HUDEP-2 (cell line): ENCODE measurements at regions not wholly inside any gene's neighbourhood (a gene's known extent, or its start where the extent isn't known, plus 50 kb on each side); places are given as distances from the start of the nearest gene placed in this dataset.

Experiments used
- DNase-seq, 76 experiments: peaks; one replicate each; lab custom pipeline; 2025; ENCODE audit not compliant: unreplicated experiment in 76 of 76; lab: John Stamatoyannopoulos, UW

DNA sequence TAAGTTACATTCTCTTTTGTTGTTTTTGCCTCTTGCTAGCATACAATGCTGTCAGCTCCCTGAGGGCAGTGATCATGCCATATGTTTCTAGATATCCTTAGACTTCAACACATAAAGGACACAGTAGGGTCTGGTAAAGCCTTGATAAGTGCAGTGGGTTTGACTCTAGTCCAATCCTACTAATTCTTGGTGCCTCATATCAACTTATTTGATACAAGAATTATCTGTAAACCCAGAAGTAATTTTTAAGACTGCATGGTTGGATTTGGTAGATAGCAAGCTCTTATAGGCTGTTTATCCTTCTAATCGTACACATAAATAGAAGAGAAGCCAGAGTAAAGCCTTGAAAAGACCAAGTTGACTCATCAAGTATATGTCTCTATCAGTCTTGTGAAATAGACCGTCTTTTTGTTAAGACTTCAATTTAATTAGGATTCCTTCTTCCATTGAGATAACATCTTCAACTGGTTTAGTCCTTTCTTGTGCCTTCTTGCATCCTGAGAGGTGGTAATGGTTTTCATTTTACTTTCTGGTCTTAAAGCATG lies 265.6 kb upstream of the CDIN1 start:
- peak in 37 of 76 experiments; percentile 0 to 91 (median 52) for DNase-seq

DNA sequence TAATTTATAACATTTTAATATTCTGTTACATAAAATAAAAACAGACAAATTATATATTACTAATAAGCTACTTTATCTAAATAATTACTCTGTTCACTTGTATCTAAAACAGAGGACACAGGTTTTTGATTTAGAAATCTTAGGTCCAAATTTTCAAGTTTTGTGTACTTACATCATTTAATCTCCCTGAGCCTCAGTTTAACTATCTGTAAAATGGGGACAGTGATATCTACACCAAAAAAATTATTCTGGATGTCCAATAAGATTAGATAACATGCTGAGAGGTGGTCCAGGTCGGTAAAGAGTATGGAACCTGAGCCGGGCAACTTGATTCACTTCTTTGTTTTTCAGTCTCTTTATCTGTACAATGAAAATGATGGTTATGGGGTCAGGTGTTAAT lies 263.8 kb upstream of the CDIN1 start:
- DNase-seq: no peak

DNA sequence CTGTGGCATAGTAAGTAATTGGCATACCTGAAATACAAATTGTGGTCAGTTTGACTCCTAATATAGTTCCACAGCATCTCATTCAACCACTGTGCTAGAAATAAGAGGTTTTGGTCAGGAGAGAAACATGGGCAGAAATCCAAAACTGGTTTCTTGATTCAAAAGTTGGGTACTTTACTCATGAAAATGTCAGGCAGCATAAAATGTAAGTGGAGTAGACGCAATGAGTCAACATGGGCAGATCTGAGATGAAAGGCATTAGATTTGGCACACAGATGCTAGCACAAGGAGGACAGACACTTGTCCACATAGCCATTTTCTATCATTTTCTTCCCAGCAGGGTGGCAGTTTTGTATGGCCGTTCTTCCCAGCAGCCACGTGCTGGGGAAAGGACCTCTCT lies 255.8 kb upstream of the CDIN1 start:
- no peak for DNase-seq

DNA sequence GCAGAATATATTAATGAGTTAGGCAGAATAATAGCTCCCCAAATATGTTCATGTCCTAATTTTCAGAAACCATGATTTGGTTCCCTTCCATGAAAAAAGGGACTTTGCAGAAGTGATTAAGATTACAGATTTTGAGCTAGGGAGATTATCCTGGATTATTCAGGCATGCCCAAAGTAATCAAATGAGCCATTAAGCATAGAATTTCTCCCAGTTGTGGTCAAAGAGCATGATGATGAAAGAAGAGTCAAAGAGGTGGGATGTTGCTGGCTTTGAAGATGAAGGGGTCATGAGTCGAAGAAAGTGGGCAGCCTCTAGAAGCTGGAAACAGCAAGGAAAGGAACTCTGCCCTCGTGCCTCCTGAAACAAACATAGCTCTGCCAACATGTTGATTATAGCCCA lies 254.2 kb upstream of the CDIN1 start:
- DNase-seq: no peak

DNA sequence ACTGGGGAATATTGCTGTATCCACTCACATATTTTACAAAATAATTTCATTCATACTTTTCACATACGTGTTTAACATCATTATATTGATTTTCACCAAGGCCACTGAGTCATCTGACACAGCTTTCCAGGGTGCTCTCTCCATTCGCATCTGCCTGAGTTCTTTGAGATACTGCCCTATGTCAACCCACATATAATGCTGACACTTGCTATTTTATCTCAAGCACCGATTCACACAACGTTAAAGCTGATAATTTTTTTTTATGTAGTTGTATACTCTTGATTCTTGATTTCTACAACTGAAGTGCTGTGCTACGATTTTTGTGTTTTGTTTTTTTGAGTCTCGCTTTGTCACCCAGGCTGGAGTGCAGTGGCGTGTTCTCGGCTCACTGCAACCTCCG lies 249.8 kb upstream of the CDIN1 start:
- no peak for DNase-seq

DNA sequence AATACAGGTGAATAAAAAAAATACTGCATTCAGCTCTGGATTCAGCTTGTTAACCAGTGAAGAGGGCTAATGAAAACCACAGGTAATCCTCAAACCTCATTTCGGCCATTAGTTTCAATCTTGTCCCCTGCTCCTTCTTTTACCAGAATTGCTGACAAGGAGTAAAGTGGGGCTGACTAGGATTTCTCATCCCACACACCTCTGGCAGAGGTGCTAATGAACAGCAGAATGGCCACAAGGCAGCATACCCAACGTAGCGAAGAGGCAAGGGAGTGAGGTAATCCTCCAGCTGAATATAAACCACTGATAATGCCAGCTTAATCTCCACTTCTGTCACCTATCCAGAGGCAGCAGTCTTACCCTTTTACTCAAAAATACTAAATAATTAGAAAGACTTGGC lies 248.8 kb upstream of the CDIN1 start:
- DNase-seq: no peak

DNA sequence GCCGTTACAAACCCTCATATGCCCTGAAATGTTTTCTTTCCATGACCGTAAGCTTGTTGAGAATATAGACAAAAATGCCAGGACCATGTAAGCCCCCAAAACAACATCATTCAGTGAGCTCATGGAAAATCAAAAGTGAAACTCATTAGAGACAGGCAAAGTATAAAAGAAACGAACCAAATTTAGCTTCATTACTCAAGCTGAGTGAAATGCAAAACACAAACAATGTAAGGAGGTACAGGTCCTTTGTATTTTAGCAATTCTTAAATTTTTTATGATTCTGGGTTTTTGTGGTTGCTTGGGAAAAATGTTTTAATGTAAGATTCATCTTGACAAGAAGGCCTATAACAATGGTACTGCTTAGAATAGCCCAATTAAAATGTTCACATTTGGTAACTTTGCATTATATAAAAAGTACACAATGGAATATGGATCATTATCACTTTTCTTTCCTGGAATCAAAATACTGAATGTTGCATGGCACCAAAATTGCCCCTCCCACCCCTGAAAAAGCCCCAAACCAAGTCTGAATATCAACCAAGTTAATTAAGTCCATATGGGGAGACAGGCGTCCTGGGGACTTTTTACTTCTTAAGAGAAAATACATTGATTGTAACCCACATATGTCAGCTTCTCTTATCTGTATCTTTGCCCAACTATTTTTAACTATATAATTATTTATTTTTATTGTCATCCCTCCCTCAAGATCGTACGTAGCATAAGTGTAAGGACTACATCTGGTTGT lies 247.7 kb upstream of the CDIN1 start:
- DNase-seq: peak in 1 of 76 experiments; percentile 0

DNA sequence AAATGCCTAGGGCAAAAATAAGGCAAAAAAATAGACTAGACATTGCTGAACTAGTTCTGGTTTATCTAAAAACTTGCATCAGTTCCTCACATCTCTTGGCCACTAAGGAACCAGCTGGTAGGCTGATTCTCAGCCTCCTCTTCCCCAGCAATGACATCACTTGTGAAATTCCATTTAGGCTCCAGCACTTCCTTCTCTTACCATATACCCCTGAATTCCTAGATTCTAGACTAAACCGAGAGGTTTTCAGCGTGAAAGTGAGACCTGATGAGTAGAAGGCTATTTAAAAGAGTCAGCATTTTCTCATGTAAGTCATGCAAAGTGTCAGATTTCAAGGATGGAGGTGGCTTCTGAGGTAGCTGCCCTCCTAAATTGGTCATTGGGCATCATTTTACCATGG lies 247.1 kb upstream of the CDIN1 start:
- DNase-seq: no peak

DNA sequence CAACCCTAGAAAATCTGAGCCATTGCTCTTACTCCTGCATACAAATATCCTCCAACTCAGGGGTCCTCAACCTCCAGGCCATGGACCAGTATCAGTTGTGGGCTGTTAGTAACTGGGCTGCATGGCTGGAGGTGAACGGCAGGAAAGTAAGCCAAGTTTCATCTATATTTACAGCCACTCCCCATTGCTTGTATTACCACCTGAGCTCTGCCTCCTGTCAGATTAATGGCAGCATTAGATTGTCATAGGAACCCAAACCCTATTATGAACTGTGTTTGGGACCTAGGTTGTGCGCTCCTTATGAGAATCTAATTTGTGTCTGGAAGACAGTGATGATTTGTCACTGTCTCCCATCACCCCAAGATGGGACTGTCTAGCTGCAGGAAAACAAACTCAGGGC lies 246.5 kb upstream of the CDIN1 start:
- DNase-seq: no peak

DNA sequence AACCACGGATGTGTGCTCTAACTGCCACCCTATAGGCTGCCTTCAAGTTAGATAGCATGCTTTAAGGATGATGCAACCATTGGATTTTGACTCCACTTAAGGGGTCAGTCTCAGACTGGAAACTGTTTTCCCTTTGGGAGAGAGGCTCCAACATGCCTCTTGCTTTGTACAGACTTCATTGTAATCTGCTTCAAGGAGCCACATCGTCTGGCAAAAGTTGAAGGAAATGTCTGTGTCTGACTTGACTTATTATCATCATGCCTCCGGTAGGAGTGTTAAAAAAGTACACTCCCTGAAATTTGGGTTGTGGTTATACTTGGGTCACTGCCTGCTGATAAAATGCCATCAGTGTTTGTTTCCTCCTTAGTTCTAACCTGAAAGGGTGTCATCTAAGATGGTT lies 245.4 kb upstream of the CDIN1 start:
- peak in 38 of 76 experiments; percentile 1 to 62 (median 30) for DNase-seq

DNA sequence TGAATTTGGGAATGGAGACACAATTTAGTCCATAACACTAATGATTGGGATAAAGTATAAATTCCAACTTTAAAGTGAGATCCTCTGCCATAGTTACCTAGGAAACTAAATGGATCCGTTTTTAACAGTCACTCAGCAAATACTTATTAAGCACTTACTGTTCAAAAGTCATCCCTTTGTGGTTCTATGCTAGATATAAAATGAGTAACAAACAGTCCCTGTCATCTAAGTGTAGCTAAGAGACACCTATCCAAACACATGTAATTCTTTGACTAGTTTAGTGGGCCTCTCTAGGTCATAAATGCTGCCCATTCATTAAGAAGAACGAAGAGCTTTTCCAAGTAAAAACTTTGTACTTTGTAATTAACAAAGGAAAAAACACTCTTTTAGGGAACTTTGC lies 244.2 kb upstream of the CDIN1 start:
- no peak for DNase-seq

DNA sequence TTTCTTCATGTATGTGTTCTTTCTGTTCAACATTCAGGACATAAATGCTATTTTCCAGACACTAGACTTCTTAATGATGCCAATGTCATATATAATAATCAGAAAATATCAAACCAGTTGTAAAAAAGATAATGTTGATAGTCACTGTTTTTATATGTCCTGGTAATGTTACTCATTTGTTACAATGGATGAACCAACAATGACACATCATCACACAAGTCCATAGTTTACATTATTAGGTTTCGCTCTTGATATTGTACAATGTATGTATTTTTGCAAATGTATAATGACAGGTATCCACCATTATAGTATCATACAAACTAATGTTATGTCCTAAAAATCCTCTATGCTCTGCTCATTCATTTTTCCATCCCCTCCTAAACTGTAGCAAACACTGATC lies 243.8 kb upstream of the CDIN1 start:
- DNase-seq: no peak

DNA sequence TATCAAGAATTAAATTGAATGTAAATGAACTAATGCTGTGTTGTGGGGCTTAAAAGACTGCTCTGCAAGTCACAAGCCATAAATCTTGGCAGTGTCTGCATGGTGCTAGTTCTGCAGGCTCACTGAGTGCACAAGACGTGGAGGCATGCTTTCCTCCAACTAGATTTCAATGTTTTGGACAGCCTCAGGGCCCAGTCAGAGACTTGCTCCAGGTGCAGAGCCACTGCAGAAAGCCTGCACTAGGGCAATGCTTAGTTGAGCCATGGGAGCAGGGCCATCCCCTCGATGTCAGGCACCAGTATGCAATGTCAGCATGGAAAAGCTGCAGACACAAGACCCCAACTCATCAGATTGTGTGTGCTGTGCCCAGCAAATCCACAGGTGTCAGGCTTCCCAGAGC lies 234.5 kb upstream of the CDIN1 start:
- DNase-seq: no peak

DNA sequence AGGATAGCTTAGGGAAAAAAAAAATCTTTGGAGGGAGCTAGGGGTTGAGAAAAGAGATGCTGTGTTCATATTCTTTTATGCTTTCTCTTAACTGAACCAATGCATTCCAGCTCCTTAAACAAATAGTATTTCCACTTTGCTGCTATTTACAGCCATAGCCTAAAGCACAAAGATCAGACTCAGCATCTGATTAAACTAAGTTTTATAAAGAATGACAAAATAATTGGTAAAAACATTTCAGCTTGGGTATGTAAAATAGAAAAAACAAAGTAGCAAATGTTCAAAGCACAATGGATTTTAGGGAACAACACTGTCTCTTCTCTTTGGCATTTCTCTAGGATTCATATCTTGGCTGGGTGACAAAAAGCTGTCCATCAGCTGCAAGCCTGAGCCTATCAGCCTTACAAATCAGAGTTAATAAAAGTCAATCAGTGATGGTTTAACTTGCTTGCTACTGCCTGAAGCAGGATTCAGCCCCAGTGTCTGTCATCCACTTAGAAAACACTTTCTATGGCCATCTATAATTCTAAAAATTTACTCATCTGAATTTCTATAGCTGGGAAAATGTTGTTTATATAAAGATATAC lies 232.1 kb upstream of the CDIN1 start:
- no peak for DNase-seq

DNA sequence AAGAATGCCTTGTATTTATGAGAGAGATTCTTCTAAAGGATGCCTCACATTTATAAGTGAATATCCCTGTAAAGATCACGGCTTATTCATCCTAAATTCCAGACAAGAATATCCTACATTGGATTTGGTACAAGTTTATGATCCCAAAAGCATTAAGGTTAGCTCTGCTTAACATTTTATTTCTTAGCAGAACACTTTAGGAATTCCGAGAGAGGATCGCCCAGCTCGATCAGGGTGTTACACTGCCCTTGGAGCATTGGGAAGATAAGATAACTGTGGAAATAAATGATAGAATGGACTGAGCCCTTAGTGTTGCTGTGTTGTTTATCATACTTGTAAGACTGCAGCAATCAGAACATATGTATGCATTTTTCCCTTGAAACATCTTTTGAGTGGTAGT lies 223.0 kb upstream of the CDIN1 start:
- no peak for DNase-seq

DNA sequence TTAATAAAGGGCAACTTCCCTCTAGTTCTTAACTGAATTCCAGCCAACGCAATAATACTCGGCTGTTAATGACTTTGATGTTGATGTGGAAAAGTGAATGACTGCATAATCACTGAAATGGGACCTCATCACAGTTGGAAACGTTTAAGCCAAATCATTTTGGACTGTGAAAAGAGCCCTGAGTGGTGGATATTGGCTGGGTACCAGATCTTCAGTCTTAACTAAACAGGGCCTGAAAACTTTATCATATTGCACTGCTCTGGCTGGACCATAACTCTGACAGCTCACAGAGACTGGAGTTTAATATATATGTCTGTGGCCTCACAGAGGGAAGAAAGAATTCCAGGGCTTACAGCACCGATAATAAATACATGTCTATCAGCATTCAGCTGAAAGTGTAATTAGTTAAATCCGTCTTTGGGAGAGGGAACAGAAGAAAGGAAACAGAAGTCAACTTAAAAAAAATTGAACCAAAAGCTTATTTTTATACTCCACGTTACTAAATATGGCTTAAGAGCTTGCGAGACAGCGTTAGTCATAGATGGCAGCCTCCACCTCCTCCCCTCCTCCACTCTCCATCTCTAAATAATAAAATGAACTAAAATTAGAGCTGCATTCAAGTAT lies 222.3 kb upstream of the CDIN1 start:
- DNase-seq: no peak

DNA sequence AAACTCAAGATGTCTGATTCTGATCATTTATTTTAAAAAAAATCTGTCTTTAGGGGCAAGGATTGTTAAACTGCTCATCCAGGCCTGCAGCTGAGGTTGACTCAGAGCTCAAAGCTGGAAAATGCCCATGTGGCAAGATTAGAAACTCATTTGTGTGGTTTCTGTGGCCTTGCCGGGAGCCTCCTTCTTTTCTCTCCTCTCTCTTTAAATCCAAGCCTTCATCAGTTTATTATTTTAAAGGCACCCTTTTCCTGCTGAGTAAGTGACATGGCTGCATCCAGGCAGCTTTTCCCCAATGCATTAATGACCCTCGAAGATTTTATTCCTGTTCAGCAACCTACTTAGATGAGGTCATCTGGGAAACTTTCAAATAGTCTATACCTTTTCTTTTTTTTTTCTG lies 221.3 kb upstream of the CDIN1 start:
- DNase-seq: no peak

DNA sequence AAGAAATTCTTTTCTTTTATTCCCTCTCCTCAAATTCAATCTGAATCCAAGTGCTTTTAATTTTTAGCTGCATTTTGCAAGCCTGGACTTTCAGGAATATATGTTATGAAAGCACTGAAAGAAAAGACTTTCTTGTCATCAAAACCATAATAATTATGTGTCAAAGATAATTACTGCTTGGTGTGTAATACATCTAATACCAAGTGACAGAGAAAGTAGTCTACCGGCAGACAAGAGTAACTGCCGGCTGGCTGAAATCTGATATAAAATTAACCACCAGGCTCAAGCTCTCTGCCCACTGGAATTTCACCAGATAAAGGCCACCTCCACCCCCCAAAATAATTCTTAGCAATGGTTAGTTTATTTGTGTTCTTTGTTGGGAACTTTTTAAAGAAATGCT lies 220.9 kb upstream of the CDIN1 start:
- DNase-seq: no peak

DNA sequence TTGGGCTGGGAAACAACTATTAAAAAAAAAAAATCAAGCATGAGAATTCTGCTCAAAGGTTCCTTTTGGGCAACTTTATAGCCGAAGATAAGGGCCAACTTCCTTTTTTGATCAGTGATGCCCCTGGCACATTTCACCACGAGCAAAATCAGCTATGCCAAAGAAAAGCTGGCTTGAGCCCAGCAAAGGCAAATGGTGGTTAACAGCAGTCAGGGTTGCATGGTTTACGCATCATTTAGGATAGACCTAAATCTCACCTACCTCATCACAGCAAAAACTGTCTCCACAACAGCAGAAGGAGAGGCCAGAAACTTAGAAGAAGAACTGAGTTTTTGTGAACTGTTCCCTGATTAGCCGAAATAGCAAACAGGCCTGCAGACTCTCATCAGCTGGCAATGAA lies 220.1 kb upstream of the CDIN1 start:
- peak in 1 of 76 experiments; percentile 1 for DNase-seq

DNA sequence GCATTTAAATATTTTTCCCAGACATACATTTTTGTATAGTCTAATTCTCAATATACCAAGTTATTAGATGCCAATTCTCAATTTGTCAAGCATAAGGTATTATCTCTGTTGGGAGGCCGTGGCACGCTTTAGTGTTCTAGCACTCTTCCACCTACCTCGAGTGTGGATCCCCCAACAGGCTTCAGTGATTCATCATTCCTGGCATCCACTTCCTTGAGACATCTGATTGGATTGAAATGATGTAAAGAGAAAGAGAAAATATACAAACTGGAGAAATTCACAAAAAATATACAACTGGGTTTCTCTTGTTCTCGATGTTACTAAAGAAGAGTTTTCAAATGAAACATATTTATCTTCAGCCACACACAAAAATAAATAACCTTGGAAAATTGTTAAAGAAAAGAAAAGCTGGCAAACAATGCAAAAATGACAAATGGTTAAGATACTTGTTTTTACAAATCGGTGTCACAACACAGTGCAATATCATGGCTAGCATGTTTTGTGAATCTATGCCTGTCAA lies 218.0 kb upstream of the CDIN1 start:
- no peak for DNase-seq

DNA sequence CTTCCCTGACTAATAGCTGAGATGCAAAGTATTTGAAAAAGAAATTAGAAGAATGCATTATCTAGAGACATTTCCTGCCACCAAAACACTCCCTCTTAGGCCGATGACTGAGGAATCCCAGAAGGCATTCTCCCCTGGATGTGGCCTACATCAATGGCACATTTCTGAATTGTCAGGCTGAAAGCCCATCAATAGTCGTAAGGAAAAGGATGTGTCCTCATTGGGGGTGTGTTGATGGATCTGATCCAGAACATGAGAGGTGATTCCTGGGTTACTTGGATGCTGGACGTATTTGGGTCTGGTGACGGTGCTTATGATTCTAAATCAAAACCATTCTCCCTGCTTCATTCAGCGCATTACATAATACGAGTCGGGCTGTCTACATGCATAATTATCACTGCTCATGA lies 216.9 kb upstream of the CDIN1 start:
- no peak for DNase-seq

DNA sequence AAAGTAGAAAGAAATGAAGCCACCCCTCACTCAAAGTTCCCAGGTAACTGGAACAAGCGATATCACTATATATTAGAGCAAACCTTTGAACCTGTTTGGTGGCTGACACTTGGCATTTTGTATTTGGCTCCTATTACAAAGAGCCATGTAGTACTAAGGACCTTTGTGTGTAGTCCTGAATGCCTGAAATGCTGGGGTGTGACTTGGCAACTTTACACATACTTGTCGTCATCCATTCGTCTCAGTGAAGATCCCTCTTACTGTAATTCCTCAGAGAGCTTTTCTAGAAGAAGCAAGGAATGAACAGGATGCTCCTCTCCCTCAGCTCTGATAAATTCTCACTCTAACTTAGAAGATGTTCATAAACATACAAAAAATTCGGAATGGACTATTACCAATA lies 216.1 kb upstream of the CDIN1 start:
- DNase-seq: no peak
